ENCODE measurements at regions not wholly inside any gene's neighbourhood (a gene's known extent, or its start where the extent isn't known, plus 50 kb on each side); places are given as distances from the start of the nearest gene placed in this dataset.
"Not testable (repeated sequence)": the region's sequence is repeated elsewhere in the genome, so short reads cannot be mapped to it uniquely, and the experiment has no call there.

GRCh38 chr9:62837254-62837911, 1647.5 kb downstream of the SPATA31A7 start:
- DNase-seq, result peak; percentile 53

- peak; percentile 98 for DNase-seq
Observed at GRCh38 chr9:62838024-62838718, 1648.3 kb downstream of the SPATA31A7 start.

GRCh38 chr9:62839168-62839567, 1649.3 kb downstream of the SPATA31A7 start:
- not testable (repeated sequence) for DNase-seq

- not testable (repeated sequence) for DNase-seq
Observed at GRCh38 chr9:62843145-62843544, 1653.3 kb downstream of the SPATA31A7 start.

- not testable (repeated sequence) for DNase-seq
Observed at GRCh38 chr9:62843706-62844290, 1654.0 kb downstream of the SPATA31A7 start.

GRCh38 chr9:62844681-62845185, 1654.9 kb downstream of the SPATA31A7 start:
- DNase-seq, result not testable (repeated sequence)

GRCh38 chr9:62848258-62848657, 1658.4 kb downstream of the SPATA31A7 start:
- DNase-seq, result not testable (repeated sequence)

GRCh38 chr9:62849991-62850390, 1660.2 kb downstream of the SPATA31A7 start:
- DNase-seq, result not testable (repeated sequence)

GRCh38 chr9:62857280-62857679, 1667.4 kb downstream of the SPATA31A7 start:
- DNase-seq, result not testable (repeated sequence)

GRCh38 chr9:62858240-62858639, 1668.4 kb downstream of the SPATA31A7 start:
- not testable (repeated sequence) for DNase-seq

- not testable (repeated sequence) for DNase-seq
Observed at GRCh38 chr9:62860939-62861860, 1671.4 kb downstream of the SPATA31A7 start.

GRCh38 chr9:62862180-62862579, 1672.3 kb downstream of the SPATA31A7 start:
- DNase-seq, result not testable (repeated sequence)

GRCh38 chr9:62863319-62863718, 1673.5 kb downstream of the SPATA31A7 start:
- not testable (repeated sequence) for DNase-seq

- DNase-seq, result not testable (repeated sequence)
Observed at GRCh38 chr9:62863867-62864266, 1674.0 kb downstream of the SPATA31A7 start.

- DNase-seq, result not testable (repeated sequence)
Observed at GRCh38 chr9:62864481-62865469, 1674.9 kb downstream of the SPATA31A7 start.

GRCh38 chr9:62869061-62869460, 1679.2 kb downstream of the SPATA31A7 start:
- not testable (repeated sequence) for DNase-seq

GRCh38 chr9:62871765-62872164, 1681.9 kb downstream of the SPATA31A7 start:
- not testable (repeated sequence) for DNase-seq

GRCh38 chr9:62874213-62874612, 1684.4 kb downstream of the SPATA31A7 start:
- not testable (repeated sequence) for DNase-seq

GRCh38 chr9:62874745-62875599, 1685.1 kb downstream of the SPATA31A7 start:
- not testable (repeated sequence) for DNase-seq

GRCh38 chr9:62877552-62877951, 1687.7 kb downstream of the SPATA31A7 start:
- not testable (repeated sequence) for DNase-seq

All from stimulated activated CD8-positive, alpha-beta memory T cell treated with anti-CD3 and anti-CD28 coated beads, Interleukin-4, amount 100 ng/mL, for 48 hours (primary cell).